ENCODE measurements at regions not wholly inside any gene's neighbourhood (a gene's known extent, or its start where the extent isn't known, plus 50 kb on each side); places are given as distances from the start of the nearest gene placed in this dataset.

DNA sequence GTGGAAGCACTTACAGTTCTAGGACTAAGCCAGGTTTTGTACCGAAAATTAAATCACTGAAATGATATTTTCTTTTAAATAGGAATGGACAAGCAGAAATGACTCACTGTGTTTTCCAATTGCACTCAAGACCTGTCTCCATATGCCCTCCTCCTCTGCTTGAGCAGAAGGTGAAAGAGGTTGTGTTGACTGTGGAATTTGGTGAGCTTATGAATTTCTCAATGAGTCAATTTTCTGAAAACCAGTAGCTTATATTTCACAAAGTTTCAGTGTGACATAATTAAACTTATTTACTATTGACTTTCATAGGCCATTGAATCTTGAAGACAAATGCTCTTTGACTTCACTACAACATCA, 249.9 kb downstream of the NPR3 start:
- H3K9me3 ChIP-seq: no peaks in the 10 kb centered on the region
- H3K4me3 ChIP-seq: no peak overlapping the region
- intact Hi-C loops (cut with DNase I): no loop called here
- H3K27me3 ChIP-seq: no peaks in the 10 kb centered on the region
- no peaks in the 10 kb centered on the region for H3K4me1 ChIP-seq (ENCODE audit: insufficient read depth)
- TF ChIP-seq EP300 (IDR thresholded peaks at IDR 0.05): no peak
- TF ChIP-seq POLR2A (IDR thresholded peaks at IDR 0.05): no peak
- no peak for TF ChIP-seq CTCF (IDR thresholded peaks at IDR 0.05)
- no peak for DNase-seq
- H3K27ac ChIP-seq: no peak overlapping the region
- WGBS, 3 donors: 69 to 83% (median 79%) methylated on average over 1 of the region's 1 CpG
- H3K36me3 ChIP-seq: no peaks in the 10 kb centered on the region

GRCh38 chr5:32964261-32964660, 253.1 kb downstream of the NPR3 start:
- no peaks in the 10 kb centered on the region for H3K4me1 ChIP-seq (ENCODE audit: insufficient read depth)
- no peaks in the 10 kb centered on the region for H3K27me3 ChIP-seq
- H3K4me3 ChIP-seq: no peak overlapping the region
- 19 to 32% (median 26%) methylated on average over 3 of the region's 3 CpGs for WGBS, 3 donors
- DNase-seq: no peak
- no peak overlapping the region for H3K27ac ChIP-seq
- no peaks in the 10 kb centered on the region for H3K36me3 ChIP-seq
- intact Hi-C loops (cut with DNase I): no loop called here
- TF ChIP-seq CTCF (IDR thresholded peaks at IDR 0.05) (no peak), EP300 (IDR thresholded peaks at IDR 0.05) (no peak), POLR2A (IDR thresholded peaks at IDR 0.05) (no peak)
- no peaks in the 10 kb centered on the region for H3K9me3 ChIP-seq

GRCh38 chr5:32973646-32974045, 262.5 kb downstream of the NPR3 start:
- no peak for DNase-seq
- intact Hi-C loops (cut with DNase I): loop anchor here in 1 of 4 donors (5.0 kb wide), 1 partner anchor 749 kb away; no protein-coding TSS in a partner anchor
- Histone ChIP-seq H3K36me3 (no peaks in the 10 kb centered on the region), H3K27me3 (no peaks in the 10 kb centered on the region), H3K4me3 (no peak overlapping the region), H3K27ac (no peak overlapping the region), H3K9me3 (no peaks in the 10 kb centered on the region), H3K4me1 (ENCODE audit: insufficient read depth) (no peaks in the 10 kb centered on the region)
- TF ChIP-seq CTCF (IDR thresholded peaks at IDR 0.05) (no peak), EP300 (IDR thresholded peaks at IDR 0.05) (no peak), POLR2A (IDR thresholded peaks at IDR 0.05) (no peak)

DNA sequence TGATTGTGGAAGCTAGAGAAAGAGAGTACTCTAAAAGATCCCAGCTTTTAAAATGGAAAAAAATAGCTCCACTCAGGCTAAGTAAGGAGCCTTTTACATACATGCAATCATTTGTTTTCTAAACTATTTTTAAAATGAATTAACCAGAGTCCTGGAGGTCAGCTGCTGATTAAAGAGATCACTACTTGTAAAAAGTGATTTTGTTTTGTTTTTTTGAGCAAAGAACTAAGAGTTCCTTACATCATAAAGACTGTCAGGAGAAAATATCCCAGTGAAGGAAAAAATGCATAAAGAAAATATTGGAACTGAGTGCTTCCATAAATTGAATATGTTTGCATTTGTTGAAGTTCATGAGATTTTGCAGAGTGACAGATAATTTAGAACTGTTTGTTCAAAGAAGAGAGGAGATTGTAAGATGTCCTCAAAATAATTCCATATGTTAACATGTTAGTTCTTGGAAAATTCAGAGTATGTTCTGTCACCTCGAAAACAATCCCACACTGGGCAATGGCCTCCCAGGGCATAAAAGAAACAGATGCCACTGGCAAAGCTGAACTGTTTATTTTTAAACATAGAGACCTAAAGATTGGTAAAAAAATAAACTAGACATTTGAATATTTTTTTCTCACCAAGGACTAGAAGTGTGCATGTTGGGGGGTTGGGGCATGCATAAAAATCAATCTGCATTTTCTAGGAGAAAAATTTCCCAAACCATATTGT, 264.7 kb downstream of the NPR3 start:
- DNase-seq: no peak
- TF ChIP-seq POLR2A (IDR thresholded peaks at IDR 0.05): no peak
- no peak for TF ChIP-seq CTCF (IDR thresholded peaks at IDR 0.05)
- no peak for TF ChIP-seq EP300 (IDR thresholded peaks at IDR 0.05)
- Histone ChIP-seq H3K4me1 (ENCODE audit: insufficient read depth) (no peaks in the 10 kb centered on the region), H3K9me3 (no peaks in the 10 kb centered on the region), H3K27ac (no peak overlapping the region), H3K4me3 (no peak overlapping the region), H3K36me3 (no peaks in the 10 kb centered on the region), H3K27me3 (no peaks in the 10 kb centered on the region)
- intact Hi-C loops (cut with DNase I): no loop called here
- 67 to 87% (median 84%) methylated on average over 1 of the region's 1 CpG for WGBS, 3 donors

Measured in ovary (tissue), 7 donors.